HEK293 (cell line): ENCODE measurements at regions not wholly inside any gene's neighbourhood (a gene's known extent, or its start where the extent isn't known, plus 50 kb on each side); places are given as distances from the start of the nearest gene placed in this dataset.

ENCODE experiments used
- CTCF ChIA-PET: fragments of 350-600 bp; formaldehyde crosslinking; extraction: SDS; loops from one replicate; lab custom pipeline; 2021; ENCODE audit warnings: antibody characterized with exemption; lab: Yijun Ruan, JAX
- POLR2A ChIA-PET: fragments of 300-600 bp; formaldehyde crosslinking; extraction: SDS; loops from one replicate; lab custom pipeline; 2020; ENCODE audit warnings: antibody characterized with exemption, inconsistent platforms; lab: Yijun Ruan, JAX
- H3K27ac ChIP-seq: fragments of 200-500 bp; sonication (Bioruptor generic); 2 replicates; pipeline ENCODE4 v1.5.1; 2014; ENCODE audit warnings: low read depth, low read length, control low read depth, inconsistent platforms; ENCODE audit errors: extremely low read depth
- H3K36me3 ChIP-seq, 2 experiments: fragments of 200-500 bp in 1 of 2; sonication (Bioruptor generic) in 1 of 2; 1 replicate in 1 of 2; 2 replicates in 1 of 2; pipeline ENCODE4 v1.5.1; 2014 to 2017; ENCODE audit warnings: inconsistent platforms in 2 of 2, low read length in 2 of 2; ENCODE audit not compliant: control insufficient read depth in 2 of 2, insufficient read depth in 1 of 2
- H3K4me1 ChIP-seq: fragments of 200-500 bp; sonication (Bioruptor generic); 2 replicates; pipeline ENCODE4 v1.5.1; 2014; ENCODE audit warnings: mild to moderate bottlenecking, low read length, inconsistent platforms; ENCODE audit not compliant: control insufficient read depth, insufficient read depth
- H3K4me3 ChIP-seq: 2 replicates; pipeline ENCODE4 v1.5.1; 2011; ENCODE audit warnings: low read depth, mild to moderate bottlenecking, control low read depth, low read length, moderate library complexity
- H3K9me3 ChIP-seq: fragments of 200-500 bp; sonication (Bioruptor generic); 2 replicates; pipeline ENCODE4 v1.5.1; 2014; ENCODE audit warnings: low read depth, low read length, inconsistent platforms; ENCODE audit not compliant: control insufficient read depth, insufficient read depth
- GFI1B ChIP-seq: fragments of 450-650 bp; formaldehyde crosslinking; IDR thresholded peaks from 2 replicates; pipeline ENCODE4 v1.5.1; 2016; ENCODE audit warnings: missing biosample characterization, missing genetic modification characterization
- INSM2 ChIP-seq: fragments of 450-650 bp; formaldehyde crosslinking; IDR thresholded peaks from 2 replicates; pipeline ENCODE4 v1.5.1; 2016; ENCODE audit warnings: missing biosample characterization, missing genetic modification characterization
- MEIS1 ChIP-seq: sonication (generic); formaldehyde crosslinking; IDR thresholded peaks from 2 replicates; pipeline ENCODE4 v1.8.1; 2022; ENCODE audit warnings: missing genetic modification reagents, mild to moderate bottlenecking, borderline replicate concordance
- SP7 ChIP-seq: fragments of 450-650 bp; formaldehyde crosslinking; IDR thresholded peaks from 2 replicates; pipeline ENCODE4 v1.5.1; 2016; ENCODE audit warnings: missing biosample characterization, missing genetic modification characterization
- TRIM28 ChIP-seq: IDR thresholded peaks from 2 replicates; pipeline ENCODE4 v1.6.1; 2011; ENCODE audit warnings: low read length, control low read depth, borderline replicate concordance
- ZBTB11 ChIP-seq: fragments of 450-650 bp; formaldehyde crosslinking; conservative IDR thresholded peaks from 2 replicates; pipeline ENCODE4 v1.5.1; 2016; ENCODE audit warnings: low read depth, missing biosample characterization, missing genetic modification characterization
- ZBTB48 ChIP-seq: fragments of 450-650 bp; formaldehyde crosslinking; IDR thresholded peaks from 2 replicates; pipeline ENCODE4 v1.5.1; 2016; ENCODE audit warnings: missing biosample characterization, missing genetic modification characterization
- ZFP37 ChIP-seq: fragments of 450-650 bp; formaldehyde crosslinking; IDR thresholded peaks from 2 replicates; pipeline ENCODE4 v1.5.1; 2016; ENCODE audit warnings: missing biosample characterization, missing genetic modification characterization
- ZFP69B ChIP-seq: fragments of 450-650 bp; formaldehyde crosslinking; IDR thresholded peaks from 2 replicates; pipeline ENCODE4 v1.5.1; 2016; ENCODE audit warnings: missing biosample characterization, missing genetic modification characterization
- ZNF16 ChIP-seq: fragments of 450-650 bp; formaldehyde crosslinking; IDR thresholded peaks from 2 replicates; pipeline ENCODE4 v1.5.1; 2016; ENCODE audit warnings: low read depth, missing biosample characterization, missing genetic modification characterization
- ZNF18 ChIP-seq: fragments of 450-650 bp; formaldehyde crosslinking; IDR thresholded peaks from 2 replicates; pipeline ENCODE4 v1.5.1; 2016; ENCODE audit warnings: missing biosample characterization, missing genetic modification characterization
- ZNF184 ChIP-seq: fragments of 450-650 bp; IDR thresholded peaks from 2 replicates; pipeline ENCODE4 v1.5.1; 2018; ENCODE audit warnings: missing biosample characterization, mild to moderate bottlenecking, missing genetic modification characterization
- ZNF2 ChIP-seq: fragments of 450-650 bp; formaldehyde crosslinking; IDR thresholded peaks from 2 replicates; pipeline ENCODE4 v1.5.1; 2016; ENCODE audit warnings: missing biosample characterization, missing genetic modification characterization
- ZNF214 ChIP-seq: fragments of 450-650 bp; formaldehyde crosslinking; IDR thresholded peaks from 2 replicates; pipeline ENCODE4 v1.5.1; 2017; ENCODE audit warnings: missing biosample characterization, mild to moderate bottlenecking, missing genetic modification characterization, borderline replicate concordance
- ZNF274 ChIP-seq, 2 experiments: fragments of 200-500 bp in 1 of 2; fragments of 450-650 bp in 1 of 2; sonication (Bioruptor generic) in 1 of 2; formaldehyde crosslinking in 1 of 2; IDR thresholded peaks; 2 replicates each; pipeline versions ENCODE4 v1.5.1 to v1.6.1; 2014 to 2016; ENCODE audit warnings: borderline replicate concordance in 1 of 2, inconsistent platforms in 1 of 2, low read length in 1 of 2, missing biosample characterization in 1 of 2, missing genetic modification characterization in 1 of 2
- ZNF280D ChIP-seq: fragments of 450-650 bp; formaldehyde crosslinking; IDR thresholded peaks from 2 replicates; pipeline ENCODE4 v1.5.1; 2016; ENCODE audit warnings: missing biosample characterization, missing genetic modification characterization
- ZNF350 ChIP-seq: fragments of 450-650 bp; formaldehyde crosslinking; IDR thresholded peaks from 2 replicates; pipeline ENCODE4 v1.5.0; 2017; ENCODE audit warnings: missing biosample characterization, mild to moderate bottlenecking, missing genetic modification characterization
- ZNF354C ChIP-seq: fragments of 450-650 bp; formaldehyde crosslinking; IDR thresholded peaks from 2 replicates; pipeline ENCODE4 v1.5.1; 2016; ENCODE audit warnings: missing biosample characterization, missing genetic modification characterization, low read depth, borderline replicate concordance
- ZNF37A ChIP-seq: fragments of 450-650 bp; IDR thresholded peaks from 2 replicates; pipeline ENCODE4 v1.5.1; 2018; ENCODE audit warnings: missing biosample characterization, missing genetic modification characterization
- ZNF449 ChIP-seq: fragments of 450-650 bp; formaldehyde crosslinking; IDR thresholded peaks from 2 replicates; pipeline ENCODE4 v1.5.1; 2017; ENCODE audit warnings: missing biosample characterization, mild to moderate bottlenecking, missing genetic modification characterization, moderate library complexity
- ZNF510 ChIP-seq: fragments of 450-650 bp; formaldehyde crosslinking; IDR thresholded peaks from 2 replicates; pipeline ENCODE4 v1.5.1; 2018; ENCODE audit warnings: mild to moderate bottlenecking, missing genetic modification characterization, missing biosample characterization; ENCODE audit not compliant: insufficient replicate concordance
- ZNF544 ChIP-seq: fragments of 450-650 bp; formaldehyde crosslinking; IDR thresholded peaks from 2 replicates; pipeline ENCODE4 v1.5.0; 2017; ENCODE audit warnings: missing biosample characterization, missing genetic modification characterization
- ZNF571 ChIP-seq: fragments of 450-650 bp; formaldehyde crosslinking; IDR thresholded peaks from 2 replicates; pipeline ENCODE4 v1.5.0; 2017; ENCODE audit warnings: missing biosample characterization, missing genetic modification characterization

- Histone ChIP-seq H3K4me1 (peaks cover 10% of the 10 kb centered on the region), H3K36me3 (peaks cover 0 to 12% of the 10 kb centered on the region in 2 experiments; a peak in 1 of 3 replicates), H3K9me3 (no peaks in the 10 kb centered on the region), H3K27ac (no peak overlapping the region), H3K4me3 (no peak overlapping the region)
- ChIA-PET CTCF (interaction anchor here (0.6 to 2.0 kb wide), 6 partner anchors 17 to 537 kb away, joined by 3 to 6 read pairs (median 4); no protein-coding TSS in a partner anchor), POLR2A (interaction anchor here (0.6 to 2.9 kb wide), 5 partner anchors 10 to 765 kb away, joined by 3 to 39 read pairs (median 3); a partner anchor contains a TSS)
- TF ChIP-seq ZFP69B (tag by site-specific recombination) (no peak), INSM2 (tag by site-specific recombination) (no peak), ZNF214 (tag by site-specific recombination) (no peak), ZNF16 (tag by site-specific recombination) (no peak), ZNF184 (no peak), ZBTB48 (no peak), ZNF571 (tag by site-specific recombination) (no peak), ZNF544 (tag by site-specific recombination) (no peak), ZNF449 (tag by site-specific recombination) (0 out of 2 replicates have a peak, but pooled peaks have one; percentile 59), ZNF274 (IDR thresholded peaks at IDR 0.05; ENCODE audit: low read length) (no peak), ZNF274 (tag by site-specific recombination; IDR thresholded peaks at IDR 0.05; ENCODE audit: borderline replicate concordance) (no peak), ZNF18 (tag by site-specific recombination) (no peak), ZNF510 (tag by site-specific recombination) (no peak), ZNF280D (no peak), GFI1B (tag by site-specific recombination) (no peak), ZNF2 (no peak), TRIM28 (no peak), ZNF37A (tag by site-specific recombination) (no peak), ZFP37 (tag by site-specific recombination) (no peak), SP7 (tag by site-specific recombination) (peak; percentile 91), MEIS1 (no peak), ZNF354C (tag by site-specific recombination) (no peak), ZBTB11 (tag by site-specific recombination) (no peak), ZNF350 (tag by site-specific recombination) (no peak)
Observed at GRCh38 chr6:27128311-27129094, 119.0 kb upstream of the PRSS16 start.
